GM12874 (cell line): ENCODE measurements at regions not wholly inside any gene's neighbourhood (a gene's known extent, or its start where the extent isn't known, plus 50 kb on each side); places are given as distances from the start of the nearest gene placed in this dataset.

Experiments
- CTCF ChIP-seq: IDR thresholded peaks from 2 replicates; pipeline ENCODE4 v1.5.1; 2011; ENCODE audit warnings: low read depth, mild to moderate bottlenecking, control low read depth, low read length, moderate library complexity; ENCODE audit not compliant: insufficient read depth

- no peak for TF ChIP-seq CTCF
Measured at GRCh38 chr2:48874282-48874681, 118.8 kb upstream of the LHCGR start.

- TF ChIP-seq CTCF, result no peak
Measured at GRCh38 chr2:48873666-48874065, 118.1 kb upstream of the LHCGR start.

- TF ChIP-seq CTCF, result no peak
Measured at GRCh38 chr2:48870942-48871341, 115.4 kb upstream of the LHCGR start.

GRCh38 chr2:48870503-48870902, 115.0 kb upstream of the LHCGR start:
- no peak for TF ChIP-seq CTCF

- no peak for TF ChIP-seq CTCF
Measured at GRCh38 chr2:48865704-48866103, 110.2 kb upstream of the LHCGR start.

- TF ChIP-seq CTCF, result no peak
Measured at GRCh38 chr2:48860380-48860779, 104.9 kb upstream of the LHCGR start.

- no peak for TF ChIP-seq CTCF
Measured at GRCh38 chr2:48856657-48857056, 101.1 kb upstream of the LHCGR start.

GRCh38 chr2:48856144-48856543, 100.6 kb upstream of the LHCGR start:
- no peak for TF ChIP-seq CTCF
